Omental fat pad (tissue), 3 donors: ENCODE measurements at regions not wholly inside any gene's neighbourhood (a gene's known extent, or its start where the extent isn't known, plus 50 kb on each side); places are given as distances from the start of the nearest gene placed in this dataset.

Experiments used
- ATAC-seq: fragments of 150-250 bp; one replicate; pipeline ENCODE4 v1.9.1; 2016; ENCODE audit warnings: mild to moderate bottlenecking, moderate library complexity; ENCODE audit not compliant: low FRiP score
- DNase-seq: peaks from one replicate; pipeline ENCODE4 v3.0.0-alpha.2; 2019; ENCODE audit warnings: low spot score
- CTCF ChIP-seq, 3 donors: fragments of 450-650 bp; IDR thresholded peaks; one replicate each; pipeline ENCODE4 v1.5.1; 2016 to 2017; ENCODE audit warnings: antibody characterized with exemption in 3 of 3, mild to moderate bottlenecking in 3 of 3, moderate library complexity in 2 of 3

- no peak for DNase-seq
- TF ChIP-seq CTCF (IDR thresholded peaks at IDR 0.05) = no peak
- no peak for ATAC-seq
These were observed 248.3 kb downstream of the PHF14 start for GRCh38 chr7:11221984-11222383.

- no peak for DNase-seq
- no peak for TF ChIP-seq CTCF (IDR thresholded peaks at IDR 0.05)
- no peak for ATAC-seq
These were observed 250.9 kb downstream of the PHF14 start for GRCh38 chr7:11224535-11224934.

- TF ChIP-seq CTCF (IDR thresholded peaks at IDR 0.05) = no peak
- ATAC-seq (peak; percentile 72), DNase-seq (peak; percentile 68)
These were observed 254.8 kb downstream of the PHF14 start for GRCh38 chr7:11228515-11228914.

- no peak for TF ChIP-seq CTCF (IDR thresholded peaks at IDR 0.05)
- ATAC-seq = no peak
- no peak for DNase-seq
These were observed 257.5 kb downstream of the PHF14 start for GRCh38 chr7:11231190-11231589.

GRCh38 chr7:11232462-11232861 is 258.8 kb downstream of the PHF14 start:
- no peak for TF ChIP-seq CTCF (IDR thresholded peaks at IDR 0.05)
- no peak for DNase-seq
- ATAC-seq = no peak

- DNase-seq (no peak), ATAC-seq (no peak)
- no peak for TF ChIP-seq CTCF (IDR thresholded peaks at IDR 0.05)
These were observed 260.2 kb downstream of the PHF14 start for GRCh38 chr7:11233871-11234270.

- ATAC-seq (no peak), DNase-seq (no peak)
- no peak for TF ChIP-seq CTCF (IDR thresholded peaks at IDR 0.05)
These were observed 261.8 kb downstream of the PHF14 start for GRCh38 chr7:11235491-11235890.
